ENCODE measurements at regions not wholly inside any gene's neighbourhood (a gene's known extent, or its start where the extent isn't known, plus 50 kb on each side); places are given as distances from the start of the nearest gene placed in this dataset.
"Not testable (repeated sequence)": the region's sequence is repeated elsewhere in the genome, so short reads cannot be mapped to it uniquely, and the experiment has no call there.

GRCh38 chr11:134866215-134866614 lies 454.2 kb upstream of the B3GAT1 start:
- no peak for DNase-seq (ENCODE audit: low read depth)

DNA sequence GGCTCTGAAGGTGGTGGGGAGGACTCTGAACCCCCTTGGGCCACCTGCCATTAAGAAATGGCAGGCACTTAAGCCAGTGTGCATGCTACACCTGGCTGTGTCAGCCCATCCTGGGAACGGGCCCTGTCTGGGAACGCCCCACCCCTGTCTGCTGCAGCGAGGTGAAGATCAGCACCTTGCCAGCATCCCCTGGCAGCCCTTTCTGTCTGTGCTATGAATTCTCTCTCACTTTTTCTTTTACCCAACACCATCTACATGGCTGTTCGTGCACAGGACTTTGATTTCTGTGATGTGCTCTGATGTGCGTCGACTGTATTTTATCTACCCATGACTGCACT lies 452.9 kb upstream of the B3GAT1 start:
- no peak for DNase-seq (ENCODE audit: low read depth)

DNA sequence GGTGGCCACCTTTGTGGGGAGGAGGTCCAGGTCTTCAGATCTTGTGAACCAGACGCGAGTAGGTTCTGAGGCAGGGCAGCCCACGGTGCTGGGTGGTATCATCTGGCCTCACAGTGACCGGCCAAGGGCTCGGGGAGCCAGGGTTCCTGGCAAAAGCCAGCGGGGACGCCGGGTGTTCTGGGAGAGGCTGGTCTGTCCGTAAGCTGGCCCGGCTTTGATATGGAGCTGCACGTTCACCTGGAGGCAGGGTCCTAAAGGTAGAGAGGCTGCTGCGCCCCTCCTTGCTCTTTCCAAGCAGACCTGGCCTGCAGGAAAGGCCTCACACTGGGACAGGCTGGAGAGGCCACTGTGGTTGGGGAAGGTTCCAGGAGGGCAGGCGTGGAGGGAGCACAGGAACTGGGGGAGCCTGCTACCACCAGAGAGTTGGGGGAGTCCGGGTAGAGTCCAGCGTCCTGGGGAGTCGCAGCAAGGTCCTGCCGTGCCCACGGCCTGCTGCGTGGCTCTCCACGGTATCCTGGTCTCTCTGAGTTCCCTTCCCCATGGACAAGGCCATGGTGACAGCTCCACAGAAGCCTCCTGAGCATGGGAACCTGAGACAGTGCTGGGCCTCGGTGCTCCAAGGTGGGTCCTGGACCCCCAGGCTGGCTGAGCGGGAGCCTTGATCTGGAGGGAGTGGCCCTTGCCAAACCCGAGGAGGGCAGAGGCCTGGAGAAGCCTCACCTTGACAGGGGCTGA lies 452.4 kb upstream of the B3GAT1 start:
- no peak for DNase-seq (ENCODE audit: low read depth)

GRCh38 chr11:134863294-134863693 lies 451.3 kb upstream of the B3GAT1 start:
- DNase-seq (ENCODE audit: low read depth): no peak

GRCh38 chr11:134862587-134863195 lies 450.6 kb upstream of the B3GAT1 start:
- DNase-seq (ENCODE audit: low read depth): no peak

GRCh38 chr11:134862105-134862502 lies 450.1 kb upstream of the B3GAT1 start:
- no peak for DNase-seq (ENCODE audit: low read depth)

DNA sequence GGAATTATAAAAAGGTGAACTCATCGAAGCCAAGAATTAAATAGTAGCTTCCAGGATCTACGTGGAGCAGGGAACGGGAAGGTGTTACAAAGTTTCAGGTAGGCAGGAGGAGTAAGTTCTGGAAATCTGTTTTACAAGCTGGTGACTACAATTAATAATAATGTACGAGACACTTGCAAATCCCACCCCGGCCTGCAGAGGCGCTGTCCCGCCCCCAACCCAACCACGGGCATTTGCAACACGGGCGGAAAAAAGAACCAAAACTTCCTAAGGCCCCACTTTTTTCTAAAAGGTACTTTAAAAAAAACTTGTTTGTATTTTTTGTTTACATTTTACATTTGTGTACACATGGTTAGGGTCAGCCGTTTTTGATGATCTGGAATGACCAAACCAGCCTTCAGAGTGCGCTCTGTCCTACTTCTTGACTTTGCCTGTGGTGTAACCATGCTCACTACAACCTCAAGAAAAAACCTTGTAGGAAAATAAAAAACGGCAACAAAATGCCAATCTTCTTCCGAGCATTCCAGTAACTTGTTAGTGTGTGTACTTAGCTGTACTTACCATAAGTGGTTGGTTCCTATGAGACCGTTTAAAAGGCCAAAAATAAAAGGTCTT lies 449.6 kb upstream of the B3GAT1 start:
- no peak for DNase-seq (ENCODE audit: low read depth)

GRCh38 chr11:134858783-134859480 lies 446.9 kb upstream of the B3GAT1 start:
- DNase-seq (ENCODE audit: low read depth): no peak

GRCh38 chr11:134857035-134857434 lies 445.0 kb upstream of the B3GAT1 start:
- DNase-seq (ENCODE audit: low read depth): no peak

GRCh38 chr11:134856056-134856971 lies 444.3 kb upstream of the B3GAT1 start:
- no peak for DNase-seq (ENCODE audit: low read depth)

GRCh38 chr11:134853992-134854991 lies 442.2 kb upstream of the B3GAT1 start:
- no peak for DNase-seq (ENCODE audit: low read depth)

DNA sequence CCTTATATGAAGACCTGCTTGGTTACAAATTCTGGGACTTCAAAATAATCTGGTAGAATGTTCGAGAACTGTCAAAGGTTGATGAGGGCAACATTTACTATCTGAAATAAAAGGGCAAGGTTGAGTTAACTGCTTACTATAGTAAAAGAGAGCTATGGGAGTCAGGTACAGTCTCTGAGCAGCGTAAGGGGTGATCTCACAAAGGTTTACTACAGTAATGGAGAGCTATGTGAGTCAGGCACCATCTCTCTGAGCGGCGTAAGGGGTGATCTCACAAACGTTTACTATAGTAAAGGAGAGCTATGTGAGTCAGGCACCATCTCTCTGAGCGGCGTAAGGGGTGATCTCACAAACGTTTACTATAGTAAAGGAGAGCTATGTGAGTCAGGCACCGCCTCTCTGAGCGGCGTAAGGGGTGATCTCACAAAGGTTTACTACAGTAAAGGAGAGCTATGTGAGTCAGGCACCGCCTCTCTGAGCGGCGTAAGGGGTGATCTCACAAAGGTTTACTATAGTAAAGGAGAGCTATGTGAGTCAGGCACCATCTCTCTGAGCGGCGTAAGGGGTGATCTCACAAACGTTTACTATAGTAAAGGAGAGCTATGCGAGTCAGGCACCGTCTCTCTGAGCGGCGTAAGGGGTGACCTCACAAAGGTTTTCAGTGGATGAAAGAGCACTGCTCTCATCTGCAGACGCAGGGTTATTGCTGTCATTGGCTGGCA lies 439.6 kb upstream of the B3GAT1 start:
- DNase-seq (ENCODE audit: low read depth): not testable (repeated sequence)

- DNase-seq (ENCODE audit: low read depth): no peak
Measured at GRCh38 chr11:134850566-134850965, 438.5 kb upstream of the B3GAT1 start.

DNA sequence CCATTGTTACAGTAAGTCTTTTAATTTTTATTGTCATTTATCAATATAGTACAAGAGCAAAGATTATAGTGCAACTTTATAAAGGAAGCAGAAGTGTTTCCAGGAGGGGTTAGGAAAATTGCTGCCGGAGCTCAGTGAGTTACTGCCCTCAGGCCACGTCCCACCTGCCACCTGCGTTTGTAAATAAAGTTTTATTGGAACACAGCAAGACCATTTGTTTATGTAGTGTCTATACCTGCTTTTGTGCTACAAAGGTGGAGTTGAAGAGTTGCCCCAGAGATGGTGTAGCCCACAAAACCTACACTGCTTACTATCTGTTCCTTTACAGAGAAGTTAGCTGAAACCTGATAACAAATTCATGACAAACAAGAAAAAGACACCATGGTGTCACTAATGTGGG lies 437.8 kb upstream of the B3GAT1 start:
- no peak for DNase-seq (ENCODE audit: low read depth)

DNA sequence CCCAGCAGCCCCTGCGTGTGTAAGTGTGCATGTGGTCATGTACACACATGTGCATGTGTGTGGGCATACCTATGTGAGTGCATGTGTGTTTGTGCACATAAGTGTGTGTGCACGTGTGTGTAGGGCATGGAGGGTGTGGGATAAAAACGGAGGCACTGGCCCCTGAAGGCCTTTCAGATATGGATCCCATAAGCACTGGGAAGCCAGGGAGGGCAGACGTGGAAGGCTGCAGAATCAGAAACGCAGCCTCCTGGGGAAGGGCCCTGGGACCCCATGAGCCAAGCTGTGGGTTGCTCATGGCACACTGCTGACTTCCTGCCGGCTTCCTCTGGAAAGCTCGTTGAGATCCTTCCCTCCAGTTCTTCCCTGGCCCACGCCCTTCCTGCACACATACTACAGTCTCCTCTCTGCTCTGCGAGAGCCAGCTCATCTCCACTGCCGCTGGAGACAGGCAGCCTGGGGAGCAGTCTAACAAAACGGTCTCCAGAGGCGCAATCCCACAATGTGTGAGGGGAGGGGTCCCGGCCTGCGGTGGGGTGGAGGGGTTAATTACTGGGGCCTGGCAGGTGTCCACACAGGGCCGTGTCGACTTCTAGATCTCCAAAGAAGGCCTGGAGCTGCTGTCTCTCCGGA lies 435.2 kb upstream of the B3GAT1 start:
- DNase-seq (ENCODE audit: low read depth): no peak

GRCh38 chr11:134846328-134847082 lies 434.5 kb upstream of the B3GAT1 start:
- DNase-seq (ENCODE audit: low read depth): no peak

DNA sequence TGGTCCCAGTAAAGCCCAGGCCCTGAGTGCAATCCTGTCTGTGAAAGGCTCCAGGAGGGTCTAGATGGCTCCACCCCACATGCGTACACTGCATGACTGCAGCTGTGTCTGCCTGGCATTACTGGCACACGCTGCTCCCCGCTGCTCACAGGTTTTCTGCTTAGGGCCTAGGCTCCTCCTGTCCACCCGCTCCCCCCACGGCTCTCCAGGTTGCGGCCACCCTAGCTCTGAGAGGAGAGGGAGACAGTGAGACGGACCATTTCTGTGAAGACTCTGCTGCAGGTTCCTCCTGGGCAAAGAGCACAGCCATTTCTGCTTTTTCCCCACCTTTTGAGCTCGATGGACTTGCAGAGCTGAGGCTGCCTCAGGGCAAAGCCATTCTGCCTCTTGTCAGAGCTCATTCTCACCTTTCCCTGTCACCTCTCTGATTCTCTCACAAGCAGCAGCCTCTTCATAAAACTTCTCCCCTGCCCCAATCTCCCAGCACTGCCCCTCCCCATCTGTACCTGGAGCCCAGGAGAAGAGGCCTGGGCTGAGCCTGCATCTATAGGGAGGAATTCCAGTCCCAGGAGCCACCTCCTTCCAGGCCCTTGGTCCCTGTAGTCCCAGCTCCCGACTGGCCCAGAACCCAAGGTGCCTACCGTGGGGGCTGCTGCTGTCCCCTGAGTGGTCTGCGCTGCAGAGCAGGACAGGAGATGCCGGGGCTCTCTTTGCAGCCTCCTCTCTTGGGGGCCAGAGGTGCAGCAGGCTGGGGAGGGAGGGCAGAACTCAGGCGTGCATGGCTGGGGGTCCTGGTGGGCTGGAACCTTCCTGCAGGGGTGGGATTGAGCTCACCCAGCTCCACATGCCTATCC lies 433.7 kb upstream of the B3GAT1 start:
- no peak for DNase-seq (ENCODE audit: low read depth)

GRCh38 chr11:134844838-134845237 lies 432.8 kb upstream of the B3GAT1 start:
- DNase-seq (ENCODE audit: low read depth): no peak

Measured in ELR (cell line).